Breast epithelium (tissue), 4 donors: ENCODE measurements at regions not wholly inside any gene's neighbourhood (a gene's known extent, or its start where the extent isn't known, plus 50 kb on each side); places are given as distances from the start of the nearest gene placed in this dataset.
"Not testable (repeated sequence)": the region's sequence is repeated elsewhere in the genome, so short reads cannot be mapped to it uniquely, and the experiment has no call there.

Source experiments
- DNase-seq, 2 donors: peaks; one replicate each; pipeline ENCODE4 v3.0.0-alpha.2; 2019; ENCODE audit warnings: low spot score in 2 of 2
- H3K27ac ChIP-seq, 2 donors: fragments of 200-600 bp; sonication (generic) in 1 of 2; one replicate each; pipeline ENCODE4 v1.5.1; 2016 to 2019; ENCODE audit warnings: mild to moderate bottlenecking in 1 of 2
- H3K27me3 ChIP-seq, 2 donors: fragments of 200-600 bp; sonication (generic) in 1 of 2; one replicate each; pipeline versions ENCODE4 v1.5.1 to v1.6.0; 2017 to 2019; ENCODE audit warnings: control low read depth in 1 of 2, mild to moderate bottlenecking in 1 of 2
- H3K36me3 ChIP-seq: fragments of 200-600 bp; one replicate; pipeline ENCODE4 v1.5.1; 2019
- H3K4me1 ChIP-seq, 2 donors: fragments of 200-600 bp; sonication (generic); one replicate each; pipeline ENCODE4 v1.5.1; 2016 to 2019; ENCODE audit warnings: control low read depth in 1 of 2
- H3K4me3 ChIP-seq, 3 donors: fragments of 200-600 bp; sonication (generic); 1 replicate in 2 of 3; 2 replicates in 1 of 3; pipeline ENCODE4 v1.5.1; 2016 to 2019; ENCODE audit warnings: mild to moderate bottlenecking in 3 of 3, moderate library complexity in 2 of 3
- H3K9me3 ChIP-seq, 2 donors: fragments of 200-600 bp; sonication (generic) in 1 of 2; one replicate each; pipeline ENCODE4 v1.5.1; 2016 to 2019; ENCODE audit warnings: control low read depth in 1 of 2
- CTCF ChIP-seq, 3 donors: fragments of 450-650 bp; IDR thresholded peaks; one replicate each; pipeline ENCODE4 v1.5.1; 2016 to 2017; ENCODE audit warnings: antibody characterized with exemption in 3 of 3, mild to moderate bottlenecking in 3 of 3, moderate library complexity in 3 of 3
- POLR2A ChIP-seq: fragments of 450-650 bp; IDR thresholded peaks from one replicate; pipeline ENCODE4 v1.6.1; 2016; ENCODE audit warnings: antibody characterized with exemption, mild to moderate bottlenecking, moderate library complexity
- POLR2AphosphoS5 ChIP-seq, 3 donors: sonication (generic); formaldehyde crosslinking; IDR thresholded peaks; one replicate each; pipeline ENCODE4 v1.6.1; 2017; ENCODE audit warnings: antibody characterized with exemption in 3 of 3
- intact Hi-C: fragments of 100-400 bp; cut with DNase I; formaldehyde crosslinking; loops from one replicate; pipeline ENCODE4 v1.15.1; 2023; ENCODE audit warnings: low total_unique reads

- no peaks in the 10 kb centered on the region for H3K36me3 ChIP-seq
- H3K9me3 ChIP-seq, result peaks cover 0 to 7% of the 10 kb centered on the region in 2 donors
- DNase-seq, result no peak
- H3K27me3 ChIP-seq, result no peaks in the 10 kb centered on the region
- H3K4me3 ChIP-seq, result no peak overlapping the region
- no peaks in the 10 kb centered on the region for H3K4me1 ChIP-seq
- H3K27ac ChIP-seq, result no peak overlapping the region
- TF ChIP-seq CTCF (IDR thresholded peaks at IDR 0.05), result no peak
- no peak for TF ChIP-seq POLR2AphosphoS5 (IDR thresholded peaks at IDR 0.05)
- TF ChIP-seq POLR2A, result no peak
- intact Hi-C loops, result no loop called here
Observed at GRCh38 chr21:27329255-27329851, 362.5 kb upstream of the ADAMTS5 start.

GRCh38 chr21:27326301-27326700 lies 359.4 kb upstream of the ADAMTS5 start:
- Histone ChIP-seq H3K9me3 (peaks cover 0 to 4% of the 10 kb centered on the region in 2 donors), H3K36me3 (no peaks in the 10 kb centered on the region), H3K4me1 (no peaks in the 10 kb centered on the region), H3K4me3 (no peak overlapping the region), H3K27ac (no peak overlapping the region), H3K27me3 (no peaks in the 10 kb centered on the region)
- DNase-seq, result no peak
- intact Hi-C loops, result no loop called here
- TF ChIP-seq CTCF (IDR thresholded peaks at IDR 0.05), result no peak
- TF ChIP-seq POLR2AphosphoS5 (IDR thresholded peaks at IDR 0.05), result no peak
- TF ChIP-seq POLR2A, result no peak

- no peaks in the 10 kb centered on the region for H3K9me3 ChIP-seq
- TF ChIP-seq POLR2A (no peak), CTCF (IDR thresholded peaks at IDR 0.05) (no peak), POLR2AphosphoS5 (IDR thresholded peaks at IDR 0.05) (no peak)
- no peaks in the 10 kb centered on the region for H3K4me1 ChIP-seq
- no peaks in the 10 kb centered on the region for H3K36me3 ChIP-seq
- H3K27me3 ChIP-seq, result no peaks in the 10 kb centered on the region
- DNase-seq, result no peak
- H3K27ac ChIP-seq, result no peak overlapping the region
- H3K4me3 ChIP-seq, result no peak overlapping the region
- intact Hi-C loops, result no loop called here
Observed at GRCh38 chr21:27323331-27323730, 356.4 kb upstream of the ADAMTS5 start.

- H3K4me3 ChIP-seq, result no peak overlapping the region
- H3K36me3 ChIP-seq, result no peaks in the 10 kb centered on the region
- TF ChIP-seq POLR2A (no peak), CTCF (IDR thresholded peaks at IDR 0.05) (no peak), POLR2AphosphoS5 (IDR thresholded peaks at IDR 0.05) (no peak)
- H3K27me3 ChIP-seq, result no peaks in the 10 kb centered on the region
- H3K9me3 ChIP-seq, result no peaks in the 10 kb centered on the region
- H3K27ac ChIP-seq, result no peak overlapping the region
- no peaks in the 10 kb centered on the region for H3K4me1 ChIP-seq
- DNase-seq, result no peak
- intact Hi-C loops, result no loop called here
Observed at GRCh38 chr21:27321791-27322190, 354.9 kb upstream of the ADAMTS5 start.

- Histone ChIP-seq H3K27me3 (no peaks in the 10 kb centered on the region), H3K4me3 (no peak overlapping the region), H3K27ac (no peak overlapping the region), H3K4me1 (no peaks in the 10 kb centered on the region), H3K9me3 (no peaks in the 10 kb centered on the region), H3K36me3 (no peaks in the 10 kb centered on the region)
- TF ChIP-seq POLR2AphosphoS5 (IDR thresholded peaks at IDR 0.05) (no peak), POLR2A (no peak)
- intact Hi-C loops, result no loop called here
- DNase-seq, result no peak
Observed at GRCh38 chr21:27320868-27321267, 354.0 kb upstream of the ADAMTS5 start.

- intact Hi-C loops, H3K9me3 ChIP-seq, H3K36me3 ChIP-seq, H3K4me1 ChIP-seq, H3K27ac ChIP-seq, H3K27me3 ChIP-seq, H3K4me3 ChIP-seq, DNase-seq: not testable (repeated sequence)
Observed at GRCh38 chr21:27317601-27318000, 350.7 kb upstream of the ADAMTS5 start.
